ENCODE measurements at regions not wholly inside any gene's neighbourhood (a gene's known extent, or its start where the extent isn't known, plus 50 kb on each side); places are given as distances from the start of the nearest gene placed in this dataset.

DNA sequence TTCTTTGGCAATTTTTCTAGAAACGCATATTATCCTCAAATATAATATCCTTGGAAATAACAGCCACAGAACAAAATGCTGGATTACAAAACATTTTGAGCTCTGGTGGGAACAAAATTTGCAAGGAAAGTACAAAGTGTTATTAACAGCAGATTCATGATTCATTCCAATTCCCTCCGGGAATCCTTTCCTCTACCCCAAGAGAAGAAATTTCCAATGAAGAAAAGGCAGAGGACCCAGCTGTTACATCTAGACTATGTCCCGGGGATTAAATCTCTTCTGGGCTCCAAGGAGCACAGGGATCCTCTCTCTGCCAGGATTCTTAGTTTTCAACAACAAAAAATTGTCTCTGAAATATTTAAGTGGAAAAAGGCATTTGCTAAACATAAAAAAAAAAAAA, 51.6 kb upstream of the TMEFF2 start:
- Histone ChIP-seq H3K36me3 (replicated peaks in 1 of 2; ENCODE audit: control insufficient read depth in 1 of 2, insufficient read depth in 2 of 2, low read length in 1 of 2) (no peaks in the 10 kb centered on the region), H3F3A (replicated peaks; ENCODE audit: insufficient read depth) (no peaks in the 10 kb centered on the region), H3K4me2 (no peak overlapping the region), H3K9me3 (no peaks in the 10 kb centered on the region), H3K79me2 (ENCODE audit: insufficient read depth) (no peaks in the 10 kb centered on the region), H3K9ac (no peak overlapping the region), H2AFZ (ENCODE audit: low read depth) (no peak overlapping the region), H3K4me3 (ENCODE audit: low read depth in 2 of 2, low read length in 1 of 2) (no peak overlapping the region), H4K20me1 (ENCODE audit: insufficient read depth) (no peaks in the 10 kb centered on the region), H3K9me2 (no peaks in the 10 kb centered on the region), H3K27me3 (ENCODE audit: insufficient read depth) (no peaks in the 10 kb centered on the region), H3K27ac (ENCODE audit: low read depth in 2 of 2, low read length in 1 of 2) (no peak overlapping the region), H3K4me1 (ENCODE audit: control insufficient read depth in 1 of 2, insufficient read depth in 2 of 2, low read depth in 1 of 2, low read length in 1 of 2) (peaks cover under 1 to 3% of the 10 kb centered on the region in 2 experiments; a peak in 2 of 4 replicates)
- DNase-seq: no peak
- TF ChIP-seq TEAD4 (IDR thresholded peaks at IDR 0.05; ENCODE audit: borderline replicate concordance, insufficient read depth): no peak
- TF ChIP-seq RXRA (IDR thresholded peaks at IDR 0.05; ENCODE audit: borderline replicate concordance, low read depth): no peak
- TF ChIP-seq, protein P1, sequence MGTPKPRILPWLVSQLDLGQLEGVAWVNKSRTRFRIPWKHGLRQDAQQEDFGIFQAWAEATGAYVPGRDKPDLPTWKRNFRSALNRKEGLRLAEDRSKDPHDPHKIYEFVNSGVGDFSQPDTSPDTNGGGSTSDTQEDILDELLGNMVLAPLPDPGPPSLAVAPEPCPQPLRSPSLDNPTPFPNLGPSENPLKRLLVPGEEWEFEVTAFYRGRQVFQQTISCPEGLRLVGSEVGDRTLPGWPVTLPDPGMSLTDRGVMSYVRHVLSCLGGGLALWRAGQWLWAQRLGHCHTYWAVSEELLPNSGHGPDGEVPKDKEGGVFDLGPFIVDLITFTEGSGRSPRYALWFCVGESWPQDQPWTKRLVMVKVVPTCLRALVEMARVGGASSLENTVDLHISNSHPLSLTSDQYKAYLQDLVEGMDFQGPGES (IDR thresholded peaks at IDR 0.05; ENCODE audit: low read depth, low read length): no peak
- TF ChIP-seq, protein P2, sequence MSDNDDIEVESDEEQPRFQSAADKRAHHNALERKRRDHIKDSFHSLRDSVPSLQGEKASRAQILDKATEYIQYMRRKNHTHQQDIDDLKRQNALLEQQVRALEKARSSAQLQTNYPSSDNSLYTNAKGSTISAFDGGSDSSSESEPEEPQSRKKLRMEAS (IDR thresholded peaks at IDR 0.05; ENCODE audit: low read depth): no peak
- no peak for TF ChIP-seq YY1 (IDR thresholded peaks at IDR 0.05; ENCODE audit: low read depth)
- TF ChIP-seq EP300 (IDR thresholded peaks at IDR 0.05; ENCODE audit: borderline replicate concordance in 1 of 2, low read depth in 1 of 2, low read length in 1 of 2): no peak
- TF ChIP-seq FOXJ3 (CRISPR knock-in tag; IDR thresholded peaks at IDR 0.05): no peak
- no peak for TF ChIP-seq NFIC (IDR thresholded peaks at IDR 0.05; ENCODE audit: borderline replicate concordance)
- no peak for TF ChIP-seq FOSL2 (IDR thresholded peaks at IDR 0.05; ENCODE audit: borderline replicate concordance, low read depth)
- no peak for TF ChIP-seq RAD21 (IDR thresholded peaks at IDR 0.05; ENCODE audit: low read length)
- ChIA-PET POLR2A (no interaction called here), CTCF (interaction anchor here (1.2 kb wide), 1 partner anchor 17 kb away, joined by 4 read pairs; no protein-coding TSS in a partner anchor)
- WGBS (ENCODE audit: low lambda C conversion rate): 83% methylated on average over 3 of the region's 3 CpGs

DNA sequence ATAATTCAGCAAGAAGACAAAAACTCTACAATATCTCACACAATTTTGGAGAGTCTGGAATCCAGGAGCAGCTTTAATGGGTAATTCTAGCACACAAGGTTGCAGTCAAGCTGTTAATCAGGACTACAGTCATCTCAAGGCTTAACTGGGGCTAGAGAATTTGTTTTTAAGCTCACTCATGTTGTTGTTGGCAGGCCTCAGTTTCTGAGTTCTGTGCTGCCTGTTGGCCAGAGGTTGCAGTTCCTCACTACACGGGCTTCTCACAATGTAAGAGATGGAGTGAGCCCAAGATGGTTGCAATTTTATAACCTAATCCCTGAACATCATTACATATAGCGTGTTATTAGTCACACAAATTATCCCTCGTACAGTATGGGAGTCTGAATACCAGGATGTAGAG, 50.6 kb upstream of the TMEFF2 start:
- Histone ChIP-seq H3K27me3 (ENCODE audit: insufficient read depth) (no peaks in the 10 kb centered on the region), H3K27ac (ENCODE audit: low read depth in 2 of 2, low read length in 1 of 2) (no peak overlapping the region), H3K79me2 (ENCODE audit: insufficient read depth) (no peaks in the 10 kb centered on the region), H3K36me3 (replicated peaks in 1 of 2; ENCODE audit: control insufficient read depth in 1 of 2, insufficient read depth in 2 of 2, low read length in 1 of 2) (no peaks in the 10 kb centered on the region), H2AFZ (ENCODE audit: low read depth) (no peak overlapping the region), H3F3A (replicated peaks; ENCODE audit: insufficient read depth) (no peaks in the 10 kb centered on the region), H3K4me1 (ENCODE audit: control insufficient read depth in 1 of 2, insufficient read depth in 2 of 2, low read depth in 1 of 2, low read length in 1 of 2) (no peaks in the 10 kb centered on the region), H3K4me2 (no peak overlapping the region), H3K9me3 (no peaks in the 10 kb centered on the region), H3K9ac (no peak overlapping the region), H3K4me3 (ENCODE audit: low read depth in 2 of 2, low read length in 1 of 2) (no peak overlapping the region), H4K20me1 (ENCODE audit: insufficient read depth) (no peaks in the 10 kb centered on the region), H3K9me2 (no peaks in the 10 kb centered on the region)
- no peak for TF ChIP-seq EP300 (IDR thresholded peaks at IDR 0.05; ENCODE audit: borderline replicate concordance in 1 of 2, low read depth in 1 of 2, low read length in 1 of 2)
- TF ChIP-seq YY1 (IDR thresholded peaks at IDR 0.05; ENCODE audit: low read depth): no peak
- no peak for TF ChIP-seq RCOR1 (IDR thresholded peaks at IDR 0.05; ENCODE audit: low read length)
- no peak for TF ChIP-seq TEAD4 (IDR thresholded peaks at IDR 0.05; ENCODE audit: borderline replicate concordance, insufficient read depth)
- TF ChIP-seq, protein P3, sequence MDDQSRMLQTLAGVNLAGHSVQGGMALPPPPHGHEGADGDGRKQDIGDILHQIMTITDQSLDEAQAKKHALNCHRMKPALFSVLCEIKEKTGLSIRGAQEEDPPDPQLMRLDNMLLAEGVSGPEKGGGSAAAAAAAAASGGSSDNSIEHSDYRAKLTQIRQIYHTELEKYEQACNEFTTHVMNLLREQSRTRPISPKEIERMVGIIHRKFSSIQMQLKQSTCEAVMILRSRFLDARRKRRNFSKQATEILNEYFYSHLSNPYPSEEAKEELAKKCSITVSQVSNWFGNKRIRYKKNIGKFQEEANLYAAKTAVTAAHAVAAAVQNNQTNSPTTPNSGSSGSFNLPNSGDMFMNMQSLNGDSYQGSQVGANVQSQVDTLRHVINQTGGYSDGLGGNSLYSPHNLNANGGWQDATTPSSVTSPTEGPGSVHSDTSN (IDR thresholded peaks at IDR 0.05): no peak
- no peak for TF ChIP-seq TAF1 (IDR thresholded peaks at IDR 0.05; ENCODE audit: borderline replicate concordance, low read depth, low read length)
- no peak for TF ChIP-seq ELF1 (IDR thresholded peaks at IDR 0.05)
- TF ChIP-seq TCF12 (IDR thresholded peaks at IDR 0.05): no peak
- no peak for TF ChIP-seq FOXM1 (IDR thresholded peaks at IDR 0.05; ENCODE audit: low read depth)
- no peak for TF ChIP-seq NFIC (IDR thresholded peaks at IDR 0.05; ENCODE audit: borderline replicate concordance)
- no peak for TF ChIP-seq SMC3 (IDR thresholded peaks at IDR 0.05; ENCODE audit: low read depth, low read length)
- TF ChIP-seq, protein P1 (IDR thresholded peaks at IDR 0.05; ENCODE audit: low read depth, low read length): no peak
- TF ChIP-seq, protein P4, sequence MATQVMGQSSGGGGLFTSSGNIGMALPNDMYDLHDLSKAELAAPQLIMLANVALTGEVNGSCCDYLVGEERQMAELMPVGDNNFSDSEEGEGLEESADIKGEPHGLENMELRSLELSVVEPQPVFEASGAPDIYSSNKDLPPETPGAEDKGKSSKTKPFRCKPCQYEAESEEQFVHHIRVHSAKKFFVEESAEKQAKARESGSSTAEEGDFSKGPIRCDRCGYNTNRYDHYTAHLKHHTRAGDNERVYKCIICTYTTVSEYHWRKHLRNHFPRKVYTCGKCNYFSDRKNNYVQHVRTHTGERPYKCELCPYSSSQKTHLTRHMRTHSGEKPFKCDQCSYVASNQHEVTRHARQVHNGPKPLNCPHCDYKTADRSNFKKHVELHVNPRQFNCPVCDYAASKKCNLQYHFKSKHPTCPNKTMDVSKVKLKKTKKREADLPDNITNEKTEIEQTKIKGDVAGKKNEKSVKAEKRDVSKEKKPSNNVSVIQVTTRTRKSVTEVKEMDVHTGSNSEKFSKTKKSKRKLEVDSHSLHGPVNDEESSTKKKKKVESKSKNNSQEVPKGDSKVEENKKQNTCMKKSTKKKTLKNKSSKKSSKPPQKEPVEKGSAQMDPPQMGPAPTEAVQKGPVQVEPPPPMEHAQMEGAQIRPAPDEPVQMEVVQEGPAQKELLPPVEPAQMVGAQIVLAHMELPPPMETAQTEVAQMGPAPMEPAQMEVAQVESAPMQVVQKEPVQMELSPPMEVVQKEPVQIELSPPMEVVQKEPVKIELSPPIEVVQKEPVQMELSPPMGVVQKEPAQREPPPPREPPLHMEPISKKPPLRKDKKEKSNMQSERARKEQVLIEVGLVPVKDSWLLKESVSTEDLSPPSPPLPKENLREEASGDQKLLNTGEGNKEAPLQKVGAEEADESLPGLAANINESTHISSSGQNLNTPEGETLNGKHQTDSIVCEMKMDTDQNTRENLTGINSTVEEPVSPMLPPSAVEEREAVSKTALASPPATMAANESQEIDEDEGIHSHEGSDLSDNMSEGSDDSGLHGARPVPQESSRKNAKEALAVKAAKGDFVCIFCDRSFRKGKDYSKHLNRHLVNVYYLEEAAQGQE (IDR thresholded peaks at IDR 0.05; ENCODE audit: low read depth, low read length): no peak
- CTCF ChIA-PET: interaction anchor here (1.2 kb wide), 1 partner anchor 18 kb away, joined by 4 read pairs; no protein-coding TSS in a partner anchor
- 80% methylated on average over 3 of the region's 3 CpGs for WGBS (ENCODE audit: low lambda C conversion rate)
- POLR2A ChIA-PET: no interaction called here
- DNase-seq: no peak
